Inflammatory macrophage treated with lipopolysaccharide for 1 hour (primary cell): ENCODE measurements at regions not wholly inside any gene's neighbourhood (a gene's known extent, or its start where the extent isn't known, plus 50 kb on each side); places are given as distances from the start of the nearest gene placed in this dataset.
"Not testable (repeated sequence)": the region's sequence is repeated elsewhere in the genome, so short reads cannot be mapped to it uniquely, and the experiment has no call there.

Experiments
- DNase-seq, 2 donors: peaks; one replicate each; pipeline ENCODE4 v3.0.0-alpha.2; 2020 to 2022

- no peak for DNase-seq
Observed at GRCh38 chr5:126002222-126002897, 420.8 kb upstream of the GRAMD2B start.

GRCh38 chr5:126003309-126003708, 419.9 kb upstream of the GRAMD2B start:
- DNase-seq, result no peak

GRCh38 chr5:126004636-126005035, 418.6 kb upstream of the GRAMD2B start:
- no peak for DNase-seq

GRCh38 chr5:126007841-126008240, 415.4 kb upstream of the GRAMD2B start:
- no peak for DNase-seq

- DNase-seq, result no peak
Observed at GRCh38 chr5:126009566-126009965, 413.6 kb upstream of the GRAMD2B start.

- not testable (repeated sequence) for DNase-seq
Observed at GRCh38 chr5:126011526-126011925, 411.7 kb upstream of the GRAMD2B start.

- no peak for DNase-seq
Observed at GRCh38 chr5:126014676-126015075, 408.5 kb upstream of the GRAMD2B start.

GRCh38 chr5:126015235-126016181, 407.7 kb upstream of the GRAMD2B start:
- no peak for DNase-seq

- DNase-seq, result no peak
Observed at GRCh38 chr5:126016256-126016655, 407.0 kb upstream of the GRAMD2B start.

- no peak for DNase-seq
Observed at GRCh38 chr5:126017096-126017495, 406.1 kb upstream of the GRAMD2B start.

- DNase-seq, result no peak
Observed at GRCh38 chr5:126020770-126021169, 402.4 kb upstream of the GRAMD2B start.

- no peak for DNase-seq
Observed at GRCh38 chr5:126023994-126024441, 399.2 kb upstream of the GRAMD2B start.

- no peak for DNase-seq
Observed at GRCh38 chr5:126027149-126027548, 396.1 kb upstream of the GRAMD2B start.

GRCh38 chr5:126027652-126028051, 395.6 kb upstream of the GRAMD2B start:
- no peak for DNase-seq

- DNase-seq, result no peak
Observed at GRCh38 chr5:126028336-126028735, 394.9 kb upstream of the GRAMD2B start.

- DNase-seq, result not testable (repeated sequence)
Observed at GRCh38 chr5:126029282-126029681, 393.9 kb upstream of the GRAMD2B start.

GRCh38 chr5:126030698-126031097, 392.5 kb upstream of the GRAMD2B start:
- no peak for DNase-seq

- no peak for DNase-seq
Observed at GRCh38 chr5:126031989-126032716, 391.1 kb upstream of the GRAMD2B start.

- no peak for DNase-seq
Observed at GRCh38 chr5:126043688-126044087, 379.5 kb upstream of the GRAMD2B start.

GRCh38 chr5:126044111-126044668, 379.0 kb upstream of the GRAMD2B start:
- no peak for DNase-seq

- no peak for DNase-seq
Observed at GRCh38 chr5:126044931-126045565, 378.2 kb upstream of the GRAMD2B start.

- DNase-seq, result no peak
Observed at GRCh38 chr5:126046318-126046717, 376.9 kb upstream of the GRAMD2B start.
